GM18505 (cell line): ENCODE measurements at regions not wholly inside any gene's neighbourhood (a gene's known extent, or its start where the extent isn't known, plus 50 kb on each side); places are given as distances from the start of the nearest gene placed in this dataset.
"Not testable (repeated sequence)": the region's sequence is repeated elsewhere in the genome, so short reads cannot be mapped to it uniquely, and the experiment has no call there.

ENCODE experiments used
- ATAC-seq: cut with Tn5 transposase; IDR thresholded peaks from one replicate; pipeline ENCODE4 v1.9.1; 2021; ENCODE audit not compliant: unreplicated experiment
- POLR2A ChIP-seq: IDR thresholded peaks from 4 replicates; pipeline ENCODE4 v1.6.1; 2011; ENCODE audit warnings: borderline replicate concordance; ENCODE audit not compliant: insufficient read depth, insufficient read length; ENCODE audit errors: extremely low read depth

- ATAC-seq, result no peak
- no peak for TF ChIP-seq POLR2A
These were observed 227.6 kb upstream of the ETAA1 start for GRCh38 chr2:67169417-67170140.

- no peak for ATAC-seq
- no peak for TF ChIP-seq POLR2A
These were observed 217.6 kb upstream of the ETAA1 start for GRCh38 chr2:67179526-67179925.

DNA sequence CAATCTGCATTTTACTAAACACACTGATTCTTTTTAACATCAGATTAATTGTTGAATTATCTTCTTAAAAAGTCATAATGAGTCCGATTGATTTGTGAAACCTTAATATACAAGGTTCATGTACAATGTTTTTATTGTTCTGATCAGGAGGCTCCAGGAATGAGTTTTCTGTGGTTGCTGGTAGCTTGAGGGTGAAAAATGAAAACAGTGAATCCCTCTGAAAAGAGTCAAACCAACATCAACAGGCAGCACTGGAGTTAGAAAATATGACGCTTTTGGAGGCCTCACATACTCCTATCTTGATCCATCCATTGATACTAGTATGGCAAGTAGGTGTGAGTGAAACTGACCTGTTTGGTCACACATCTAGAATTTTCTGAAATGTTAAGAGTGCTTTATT, 216.3 kb upstream of the ETAA1 start:
- no peak for TF ChIP-seq POLR2A
- ATAC-seq, result no peak

GRCh38 chr2:67182884-67183283, 214.2 kb upstream of the ETAA1 start:
- TF ChIP-seq POLR2A, result no peak
- ATAC-seq, result no peak

DNA sequence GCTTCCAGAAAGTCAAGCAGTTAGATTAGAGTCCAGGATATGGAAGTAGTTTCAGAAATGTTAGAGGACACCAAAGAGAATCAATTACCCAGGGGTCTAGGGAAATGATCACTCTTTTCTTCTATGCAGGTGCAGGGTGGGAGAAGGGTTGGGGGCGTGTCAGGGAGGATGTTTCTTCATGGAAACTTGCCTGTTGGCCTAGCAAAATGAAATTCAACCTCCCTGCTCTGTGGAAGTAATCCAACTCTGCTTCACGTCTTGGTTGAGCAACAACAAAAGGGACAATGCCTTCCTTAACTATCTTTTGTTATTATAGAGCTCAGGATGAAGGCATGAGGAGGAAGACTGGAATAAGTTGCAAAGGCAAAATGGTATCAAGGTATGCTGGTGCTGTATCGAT, 210.8 kb upstream of the ETAA1 start:
- TF ChIP-seq POLR2A, result no peak
- no peak for ATAC-seq

GRCh38 chr2:67186871-67187270, 210.3 kb upstream of the ETAA1 start:
- no peak for TF ChIP-seq POLR2A
- no peak for ATAC-seq

GRCh38 chr2:67195327-67195726, 201.8 kb upstream of the ETAA1 start:
- ATAC-seq, result not testable (repeated sequence)

GRCh38 chr2:67201521-67201920, 195.6 kb upstream of the ETAA1 start:
- no peak for ATAC-seq
- TF ChIP-seq POLR2A, result no peak

DNA sequence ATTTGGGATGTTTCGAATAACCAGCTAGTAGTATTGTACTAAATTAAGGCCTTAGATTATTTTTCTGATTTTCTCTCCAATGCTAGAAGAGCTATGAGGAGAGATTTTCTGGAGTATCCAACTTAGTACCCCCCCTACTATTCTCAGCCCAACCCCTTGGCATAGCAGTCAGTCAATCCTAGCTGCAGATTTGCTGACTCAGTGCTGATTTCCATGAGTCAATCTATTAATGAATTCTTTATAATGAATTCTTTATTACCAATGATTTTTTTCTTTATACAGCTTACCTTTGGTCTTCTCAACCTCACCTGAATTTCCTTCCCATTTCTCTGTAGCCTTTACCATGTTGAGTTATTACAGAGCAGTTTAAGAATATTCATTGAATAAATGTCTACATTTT, 192.8 kb upstream of the ETAA1 start:
- TF ChIP-seq POLR2A, result no peak
- no peak for ATAC-seq

DNA sequence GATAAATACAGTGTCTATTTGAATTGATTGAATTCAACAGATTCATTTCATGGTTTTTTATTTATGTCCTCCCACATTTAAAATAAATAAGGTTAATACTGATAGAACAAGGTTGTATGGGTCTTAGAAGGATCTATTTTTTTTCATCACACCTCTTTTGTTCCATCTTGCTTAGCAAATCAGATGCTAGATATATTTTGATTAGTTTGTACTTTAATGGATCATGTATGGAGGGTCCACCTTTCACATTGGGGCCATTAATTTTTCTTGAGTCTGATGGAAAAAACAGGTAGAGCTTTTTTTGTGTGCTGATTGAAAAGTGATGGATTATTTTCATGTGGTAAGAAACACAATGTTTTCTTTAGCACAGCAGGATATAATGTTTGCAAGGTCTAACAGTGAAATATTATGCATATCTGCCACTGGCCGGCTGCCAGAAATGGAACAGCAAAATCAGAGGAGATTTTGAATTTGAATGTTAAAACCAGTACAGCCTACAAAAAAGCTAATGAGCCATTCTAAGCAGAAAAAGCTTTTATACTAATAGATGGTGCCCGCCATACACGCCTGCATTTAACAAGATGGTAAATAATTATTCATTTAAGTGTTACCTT, 188.1 kb upstream of the ETAA1 start:
- ATAC-seq, result no peak
- TF ChIP-seq POLR2A, result no peak

GRCh38 chr2:67210430-67210829, 186.7 kb upstream of the ETAA1 start:
- no peak for TF ChIP-seq POLR2A
- ATAC-seq, result no peak

GRCh38 chr2:67212203-67212602, 184.9 kb upstream of the ETAA1 start:
- ATAC-seq, result no peak
- no peak for TF ChIP-seq POLR2A

DNA sequence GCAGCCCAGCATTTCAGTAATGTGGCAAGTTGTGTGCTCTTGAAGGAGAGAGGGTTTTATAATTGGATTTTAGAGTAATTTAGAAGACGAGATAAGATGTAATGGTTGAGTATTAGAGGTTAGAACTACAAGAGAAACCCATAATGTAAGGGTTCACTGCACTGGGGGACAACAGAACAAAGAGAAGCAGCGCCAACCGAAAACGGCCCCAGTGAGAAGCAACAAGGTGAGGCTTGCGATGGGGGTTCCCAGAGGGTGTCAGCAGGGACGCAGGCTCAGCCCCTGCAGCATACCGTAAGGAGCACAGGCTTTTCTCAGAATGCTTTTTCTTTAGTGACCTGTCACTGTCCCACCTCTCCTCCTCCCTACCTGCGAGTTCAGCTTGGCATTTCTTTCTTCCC, 183.9 kb upstream of the ETAA1 start:
- no peak for TF ChIP-seq POLR2A
- no peak for ATAC-seq

DNA sequence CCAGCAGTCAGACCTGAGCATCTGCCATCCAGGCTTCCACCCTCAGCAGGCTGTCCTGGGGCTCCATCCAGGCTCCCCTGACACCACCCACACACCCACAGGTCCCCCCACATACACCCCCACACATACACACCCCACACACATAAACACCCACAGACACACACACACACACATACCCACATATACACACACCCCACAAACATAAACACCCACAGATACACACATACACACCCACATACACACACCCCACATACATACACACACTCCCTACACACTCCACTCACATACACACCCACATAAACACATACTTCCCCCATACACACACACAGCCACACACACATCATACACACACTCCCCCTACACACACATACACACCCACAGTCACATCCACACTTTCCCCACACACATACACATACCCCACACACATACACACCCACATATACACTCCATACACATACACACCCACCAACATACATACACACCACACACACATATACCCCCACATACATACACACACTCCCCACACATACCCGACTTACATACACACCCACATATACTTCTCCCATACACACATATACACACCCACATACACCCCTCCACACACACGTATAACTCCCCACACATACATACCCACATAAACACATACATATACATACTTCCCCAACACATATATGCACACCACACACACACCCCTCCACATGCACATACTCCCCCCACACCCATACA, 183.3 kb upstream of the ETAA1 start:
- TF ChIP-seq POLR2A, result no peak
- no peak for ATAC-seq
